Large intestine (tissue), 3 donors: ENCODE measurements at regions not wholly inside any gene's neighbourhood (a gene's known extent, or its start where the extent isn't known, plus 50 kb on each side); places are given as distances from the start of the nearest gene placed in this dataset.
"Not testable (repeated sequence)": the region's sequence is repeated elsewhere in the genome, so short reads cannot be mapped to it uniquely, and the experiment has no call there.

Experiments used
- DNase-seq, 2 donors: peaks; one replicate each; pipeline versions ENCODE4 v3.0.0 to v3.0.0-alpha.2; 2013
- H3K27ac ChIP-seq: one replicate; pipeline ENCODE4 v1.5.1; 2013; ENCODE audit warnings: low read length
- H3K27me3 ChIP-seq: 2 replicates; pipeline ENCODE4 v1.6.1; 2013; ENCODE audit warnings: low read length; ENCODE audit not compliant: control insufficient read depth, insufficient read depth
- H3K36me3 ChIP-seq: 2 replicates; pipeline ENCODE4 v1.6.1; 2013; ENCODE audit warnings: low read length; ENCODE audit not compliant: control insufficient read depth, insufficient read depth
- H3K4me1 ChIP-seq: one replicate; pipeline ENCODE4 v1.6.1; 2013; ENCODE audit warnings: low read length; ENCODE audit not compliant: control insufficient read depth, insufficient read depth
- H3K4me3 ChIP-seq: one replicate; pipeline ENCODE4 v1.5.1; 2013; ENCODE audit warnings: low read length
- H3K9me3 ChIP-seq: one replicate; pipeline ENCODE4 v1.6.1; 2013; ENCODE audit warnings: mild to moderate bottlenecking, low read depth, low read length, moderate library complexity; ENCODE audit not compliant: control insufficient read depth
- WGBS: methylation state at CpG from one replicate; pipeline ENCODE4 v1.1.5; 2013; ENCODE audit warnings: low lambda C conversion rate; ENCODE audit not compliant: insufficient coverage; 5-methylcytosine and 5-hydroxymethylcytosine counted together

- no peak for DNase-seq
- no peaks in the 10 kb centered on the region for H3K27me3 ChIP-seq
Measured at GRCh38 chr12:127120851-127121250, 1146.1 kb upstream of the TMEM132C start.

GRCh38 chr12:127121494-127122084, 1145.4 kb upstream of the TMEM132C start:
- Histone ChIP-seq H3K9me3 (no peaks in the 10 kb centered on the region), H3K4me3 (no peak overlapping the region), H3K36me3 (no peaks in the 10 kb centered on the region), H3K4me1 (no peaks in the 10 kb centered on the region), H3K27me3 (no peaks in the 10 kb centered on the region), H3K27ac (no peak overlapping the region)
- no peak for DNase-seq
- no CpG with 5 or more reads among the region's 4 CpGs for WGBS

More at GRCh38 chr12:127120851-127121250, 1146.1 kb upstream of the TMEM132C start:
- Histone ChIP-seq H3K27ac (no peak overlapping the region), H3K4me1 (no peaks in the 10 kb centered on the region), H3K36me3 (no peaks in the 10 kb centered on the region), H3K9me3 (no peaks in the 10 kb centered on the region), H3K4me3 (no peak overlapping the region)
- WGBS, result no CpG with 5 or more reads among the region's 3 CpGs

GRCh38 chr12:127125607-127126259, 1141.2 kb upstream of the TMEM132C start:
- no peak for DNase-seq

GRCh38 chr12:127126260-127126628, 1140.7 kb upstream of the TMEM132C start:
- no peaks in the 10 kb centered on the region for H3K4me1 ChIP-seq
- no peaks in the 10 kb centered on the region for H3K36me3 ChIP-seq
- H3K27me3 ChIP-seq, result no peaks in the 10 kb centered on the region
- WGBS, result no CpG with 5 or more reads among the region's 2 CpGs
- H3K9me3 ChIP-seq, result no peaks in the 10 kb centered on the region
- DNase-seq, result no peak
- H3K4me3 ChIP-seq, result no peak overlapping the region
- H3K27ac ChIP-seq, result no peak overlapping the region

More at GRCh38 chr12:127125607-127126259, 1141.2 kb upstream of the TMEM132C start:
- H3K9me3 ChIP-seq, result no peaks in the 10 kb centered on the region
- no peaks in the 10 kb centered on the region for H3K27me3 ChIP-seq
- no peak overlapping the region for H3K27ac ChIP-seq
- no peaks in the 10 kb centered on the region for H3K4me1 ChIP-seq
- H3K4me3 ChIP-seq, result no peak overlapping the region
- no peaks in the 10 kb centered on the region for H3K36me3 ChIP-seq
- WGBS, result no CpG with 5 or more reads among the region's 3 CpGs

- Histone ChIP-seq H3K4me3 (no peak overlapping the region), H3K36me3 (no peaks in the 10 kb centered on the region), H3K9me3 (no peaks in the 10 kb centered on the region), H3K27me3 (no peaks in the 10 kb centered on the region), H3K4me1 (no peaks in the 10 kb centered on the region), H3K27ac (no peak overlapping the region)
- no peak for DNase-seq
- no CpG with 5 or more reads among the region's 3 CpGs for WGBS
Measured at GRCh38 chr12:127127897-127128296, 1139.1 kb upstream of the TMEM132C start.

GRCh38 chr12:127130506-127131124, 1136.4 kb upstream of the TMEM132C start:
- Histone ChIP-seq H3K4me1 (no peaks in the 10 kb centered on the region), H3K27me3 (no peaks in the 10 kb centered on the region), H3K4me3 (no peak overlapping the region), H3K36me3 (no peaks in the 10 kb centered on the region), H3K9me3 (no peaks in the 10 kb centered on the region), H3K27ac (no peak overlapping the region)
- 80% methylated on average over 9 of the region's 11 CpGs for WGBS
- no peak for DNase-seq

GRCh38 chr12:127133675-127134335, 1133.2 kb upstream of the TMEM132C start:
- Histone ChIP-seq H3K36me3 (no peaks in the 10 kb centered on the region), H3K4me3 (no peak overlapping the region), H3K27ac (no peak overlapping the region), H3K27me3 (no peaks in the 10 kb centered on the region), H3K9me3 (no peaks in the 10 kb centered on the region), H3K4me1 (no peaks in the 10 kb centered on the region)
- WGBS, result 82% methylated on average over 4 of the region's 11 CpGs
- DNase-seq, result no peak

- DNase-seq, H3K9me3 ChIP-seq, H3K27me3 ChIP-seq, H3K4me3 ChIP-seq, H3K36me3 ChIP-seq, H3K4me1 ChIP-seq, H3K27ac ChIP-seq: not testable (repeated sequence)
- 100% methylated on average over 3 of the region's 3 CpGs for WGBS
Measured at GRCh38 chr12:127140864-127141484, 1126.0 kb upstream of the TMEM132C start.

GRCh38 chr12:127143020-127143419, 1124.0 kb upstream of the TMEM132C start:
- DNase-seq, result no peak
- WGBS, result no CpG with 5 or more reads among the region's 6 CpGs
- Histone ChIP-seq H3K4me1 (no peaks in the 10 kb centered on the region), H3K27ac (no peak overlapping the region), H3K27me3 (no peaks in the 10 kb centered on the region), H3K36me3 (no peaks in the 10 kb centered on the region), H3K9me3 (peaks cover 7% of the 10 kb centered on the region), H3K4me3 (no peak overlapping the region)

GRCh38 chr12:127144770-127145169, 1122.2 kb upstream of the TMEM132C start:
- no peaks in the 10 kb centered on the region for H3K4me1 ChIP-seq
- no peak for DNase-seq
- no peak overlapping the region for H3K4me3 ChIP-seq
- peaks cover 7% of the 10 kb centered on the region for H3K9me3 ChIP-seq
- 100% methylated on average over 4 of the region's 5 CpGs for WGBS
- no peaks in the 10 kb centered on the region for H3K36me3 ChIP-seq
- H3K27ac ChIP-seq, result no peak overlapping the region
- H3K27me3 ChIP-seq, result no peaks in the 10 kb centered on the region
